ENCODE measurements at regions not wholly inside any gene's neighbourhood (a gene's known extent, or its start where the extent isn't known, plus 50 kb on each side); places are given as distances from the start of the nearest gene placed in this dataset.

- ChIA-PET CTCF (interaction anchor here (0.6 to 0.8 kb wide), 2 partner anchors 92 to 339 kb away, joined by 3 read pairs; no protein-coding TSS in a partner anchor), POLR2A (no interaction called here)
- Mint-ChIP-seq H3K27me3 (ENCODE audit: insufficient read depth, unreplicated experiment) (no peaks in the 10 kb centered on the region), H3K9me3 (ENCODE audit: unreplicated experiment) (no peaks in the 10 kb centered on the region), H3K4me1 (ENCODE audit: insufficient read depth, unreplicated experiment) (peaks cover 34% of the 10 kb centered on the region), H3K27ac (ENCODE audit: low read depth, unreplicated experiment) (no peak overlapping the region), H3K4me3 (ENCODE audit: unreplicated experiment) (no peak overlapping the region), H3K36me3 (ENCODE audit: insufficient read depth, unreplicated experiment) (no peaks in the 10 kb centered on the region)
- BruUV-seq (replicated peaks), result no TSS peak
- TF ChIP-seq CTCF (IDR thresholded peaks at IDR 0.05; ENCODE audit: unreplicated experiment), result no peak
- no peak for DNase-seq (ENCODE audit: unreplicated experiment)
- intact Hi-C loops (cut with micrococcal nuclease), result no loop called here
These were observed 942.2 kb downstream of the CNTNAP5 start for GRCh38 chr2:124967325-124967724.

DNA sequence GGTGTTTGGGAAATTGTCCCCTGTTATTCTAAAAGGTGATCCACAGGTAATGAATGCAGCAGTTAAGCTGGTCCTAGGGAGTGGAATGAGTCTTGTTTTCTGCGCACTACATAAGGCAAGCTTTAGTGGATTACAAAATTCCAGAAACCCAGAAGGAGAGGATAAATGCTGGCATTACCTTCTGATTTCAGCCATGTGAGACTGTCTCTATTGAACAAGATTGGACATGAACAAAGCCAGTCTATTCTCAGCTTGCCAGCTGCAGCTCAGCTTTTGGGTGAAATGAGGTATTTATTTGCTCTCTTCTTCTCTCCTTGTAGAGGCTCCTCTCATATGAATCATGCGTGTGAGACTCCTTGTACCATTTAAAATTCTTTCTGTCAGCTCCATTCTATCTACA is 944.9 kb downstream of the CNTNAP5 start:
- intact Hi-C loops (cut with micrococcal nuclease), result no loop called here
- BruUV-seq (replicated peaks), result no TSS peak
- no peak for TF ChIP-seq CTCF (IDR thresholded peaks at IDR 0.05; ENCODE audit: unreplicated experiment)
- no peaks in the 10 kb centered on the region for H3K9me3 Mint-ChIP-seq (ENCODE audit: unreplicated experiment)
- DNase-seq (ENCODE audit: unreplicated experiment), result no peak
- no peaks in the 10 kb centered on the region for H3K36me3 Mint-ChIP-seq (ENCODE audit: insufficient read depth, unreplicated experiment)
- H3K27ac Mint-ChIP-seq (ENCODE audit: low read depth, unreplicated experiment), result no peak overlapping the region
- no peaks in the 10 kb centered on the region for H3K27me3 Mint-ChIP-seq (ENCODE audit: insufficient read depth, unreplicated experiment)
- CTCF ChIA-PET, result interaction anchor here (0.9 to 1.1 kb wide), 2 partner anchors 10 to 30 kb away, joined by 3 read pairs; no protein-coding TSS in a partner anchor
- POLR2A ChIA-PET, result interaction anchor here (0.7 to 2.1 kb wide), 5 partner anchors 7 to 368 kb away, joined by 3 to 10 read pairs (median 4); no protein-coding TSS in a partner anchor
- H3K4me3 Mint-ChIP-seq (ENCODE audit: unreplicated experiment), result no peak overlapping the region
- H3K4me1 Mint-ChIP-seq (ENCODE audit: insufficient read depth, unreplicated experiment), result peaks cover 36% of the 10 kb centered on the region

- intact Hi-C loops (cut with micrococcal nuclease), result no loop called here
- Mint-ChIP-seq H3K9me3 (ENCODE audit: unreplicated experiment) (no peaks in the 10 kb centered on the region), H3K4me1 (ENCODE audit: insufficient read depth, unreplicated experiment) (peaks cover 20% of the 10 kb centered on the region), H3K36me3 (ENCODE audit: insufficient read depth, unreplicated experiment) (no peaks in the 10 kb centered on the region), H3K4me3 (ENCODE audit: unreplicated experiment) (no peak overlapping the region), H3K27ac (ENCODE audit: low read depth, unreplicated experiment) (no peak overlapping the region), H3K27me3 (ENCODE audit: insufficient read depth, unreplicated experiment) (no peaks in the 10 kb centered on the region)
- peak; percentile 64 for DNase-seq (ENCODE audit: unreplicated experiment)
- CTCF ChIA-PET, result interaction anchor here (1.2 kb wide), 2 partner anchors 10 to 499 kb away, joined by 3 read pairs; no protein-coding TSS in a partner anchor
- POLR2A ChIA-PET, result interaction anchor here (0.6 kb wide), 1 partner anchor 46 kb away, joined by 3 read pairs; no protein-coding TSS in a partner anchor
- BruUV-seq (replicated peaks), result no TSS peak
- no peak for TF ChIP-seq CTCF (IDR thresholded peaks at IDR 0.05; ENCODE audit: unreplicated experiment)
These were observed 948.3 kb downstream of the CNTNAP5 start for GRCh38 chr2:124973396-124973795.

DNA sequence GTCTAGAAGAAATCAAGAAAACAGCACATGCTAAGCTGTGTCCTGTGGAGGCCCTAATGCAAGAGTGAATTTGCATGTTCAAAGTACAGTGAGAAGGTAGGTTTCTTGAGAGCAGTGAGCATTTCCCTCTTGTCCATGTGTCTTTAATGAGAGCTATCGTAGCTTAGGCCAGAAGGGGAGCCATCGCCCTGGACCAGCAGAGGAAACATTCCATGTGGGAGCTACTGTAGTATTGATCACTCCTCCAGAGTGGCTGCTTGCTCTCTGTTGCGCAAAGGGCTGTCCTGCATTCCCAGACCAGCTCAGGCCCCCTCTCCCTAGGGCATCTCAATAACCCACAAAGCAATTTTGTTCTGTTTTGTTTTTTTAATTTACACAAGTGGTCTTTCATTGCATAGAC is 950.1 kb downstream of the CNTNAP5 start:
- POLR2A ChIA-PET, result interaction anchor here (1.0 kb wide), 1 partner anchor 25 kb away, joined by 4 read pairs; no protein-coding TSS in a partner anchor
- H3K36me3 Mint-ChIP-seq (ENCODE audit: insufficient read depth, unreplicated experiment), result no peaks in the 10 kb centered on the region
- no peak for TF ChIP-seq CTCF (IDR thresholded peaks at IDR 0.05; ENCODE audit: unreplicated experiment)
- DNase-seq (ENCODE audit: unreplicated experiment), result no peak
- no peaks in the 10 kb centered on the region for H3K9me3 Mint-ChIP-seq (ENCODE audit: unreplicated experiment)
- no peak overlapping the region for H3K4me3 Mint-ChIP-seq (ENCODE audit: unreplicated experiment)
- peaks cover 8% of the 10 kb centered on the region for H3K4me1 Mint-ChIP-seq (ENCODE audit: insufficient read depth, unreplicated experiment)
- H3K27me3 Mint-ChIP-seq (ENCODE audit: insufficient read depth, unreplicated experiment), result no peaks in the 10 kb centered on the region
- no TSS peak for BruUV-seq (replicated peaks)
- intact Hi-C loops (cut with micrococcal nuclease), result no loop called here
- CTCF ChIA-PET, result interaction anchor here (0.7 to 1.0 kb wide), 2 partner anchors 8 to 64 kb away, joined by 3 read pairs; no protein-coding TSS in a partner anchor
- no peak overlapping the region for H3K27ac Mint-ChIP-seq (ENCODE audit: low read depth, unreplicated experiment)

All from MCF 10A (cell line).